ENCODE measurements at regions not wholly inside any gene's neighbourhood (a gene's known extent, or its start where the extent isn't known, plus 50 kb on each side); places are given as distances from the start of the nearest gene placed in this dataset.

DNA sequence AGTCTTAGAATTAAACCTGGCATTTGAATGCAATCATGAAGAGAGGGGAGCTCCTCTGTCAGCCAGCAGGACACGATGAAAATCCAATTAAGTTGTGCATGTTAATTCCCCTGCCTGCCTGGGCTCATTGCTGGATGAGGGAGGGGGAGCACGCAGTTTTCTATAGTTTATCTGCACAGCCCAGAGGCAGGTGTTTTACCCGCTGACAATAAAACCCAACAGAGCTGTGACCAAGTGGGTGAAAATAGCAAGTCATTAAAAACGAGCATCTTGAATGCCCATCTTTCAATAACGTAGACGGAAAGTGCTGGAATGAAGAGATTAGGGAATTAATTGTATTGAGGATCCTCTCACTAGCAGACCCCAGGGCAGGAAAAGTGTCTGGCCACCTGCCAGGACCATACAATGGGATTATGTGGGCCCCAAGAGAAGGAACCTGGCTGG lies 100.1 kb upstream of the FAM20C start:
- in situ Hi-C loops (cut with HindIII; ENCODE audit: low pct_ligation_motif_present, low sequenced_read_pairs): no loop called here
- no peak overlapping the region for H3K27ac ChIP-seq
- DNase-seq: no peak
- no peaks in the 10 kb centered on the region for H3K36me3 ChIP-seq (replicated peaks)
- TF ChIP-seq, protein P1, sequence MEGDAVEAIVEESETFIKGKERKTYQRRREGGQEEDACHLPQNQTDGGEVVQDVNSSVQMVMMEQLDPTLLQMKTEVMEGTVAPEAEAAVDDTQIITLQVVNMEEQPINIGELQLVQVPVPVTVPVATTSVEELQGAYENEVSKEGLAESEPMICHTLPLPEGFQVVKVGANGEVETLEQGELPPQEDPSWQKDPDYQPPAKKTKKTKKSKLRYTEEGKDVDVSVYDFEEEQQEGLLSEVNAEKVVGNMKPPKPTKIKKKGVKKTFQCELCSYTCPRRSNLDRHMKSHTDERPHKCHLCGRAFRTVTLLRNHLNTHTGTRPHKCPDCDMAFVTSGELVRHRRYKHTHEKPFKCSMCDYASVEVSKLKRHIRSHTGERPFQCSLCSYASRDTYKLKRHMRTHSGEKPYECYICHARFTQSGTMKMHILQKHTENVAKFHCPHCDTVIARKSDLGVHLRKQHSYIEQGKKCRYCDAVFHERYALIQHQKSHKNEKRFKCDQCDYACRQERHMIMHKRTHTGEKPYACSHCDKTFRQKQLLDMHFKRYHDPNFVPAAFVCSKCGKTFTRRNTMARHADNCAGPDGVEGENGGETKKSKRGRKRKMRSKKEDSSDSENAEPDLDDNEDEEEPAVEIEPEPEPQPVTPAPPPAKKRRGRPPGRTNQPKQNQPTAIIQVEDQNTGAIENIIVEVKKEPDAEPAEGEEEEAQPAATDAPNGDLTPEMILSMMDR (IDR thresholded peaks at IDR 0.05; ENCODE audit: low read depth, low read length, missing control alignments): no peak
- no peak overlapping the region for H3K4me3 ChIP-seq (ENCODE audit: low read depth, low read length)
- no peaks in the 10 kb centered on the region for H3K27me3 ChIP-seq (replicated peaks)

DNA sequence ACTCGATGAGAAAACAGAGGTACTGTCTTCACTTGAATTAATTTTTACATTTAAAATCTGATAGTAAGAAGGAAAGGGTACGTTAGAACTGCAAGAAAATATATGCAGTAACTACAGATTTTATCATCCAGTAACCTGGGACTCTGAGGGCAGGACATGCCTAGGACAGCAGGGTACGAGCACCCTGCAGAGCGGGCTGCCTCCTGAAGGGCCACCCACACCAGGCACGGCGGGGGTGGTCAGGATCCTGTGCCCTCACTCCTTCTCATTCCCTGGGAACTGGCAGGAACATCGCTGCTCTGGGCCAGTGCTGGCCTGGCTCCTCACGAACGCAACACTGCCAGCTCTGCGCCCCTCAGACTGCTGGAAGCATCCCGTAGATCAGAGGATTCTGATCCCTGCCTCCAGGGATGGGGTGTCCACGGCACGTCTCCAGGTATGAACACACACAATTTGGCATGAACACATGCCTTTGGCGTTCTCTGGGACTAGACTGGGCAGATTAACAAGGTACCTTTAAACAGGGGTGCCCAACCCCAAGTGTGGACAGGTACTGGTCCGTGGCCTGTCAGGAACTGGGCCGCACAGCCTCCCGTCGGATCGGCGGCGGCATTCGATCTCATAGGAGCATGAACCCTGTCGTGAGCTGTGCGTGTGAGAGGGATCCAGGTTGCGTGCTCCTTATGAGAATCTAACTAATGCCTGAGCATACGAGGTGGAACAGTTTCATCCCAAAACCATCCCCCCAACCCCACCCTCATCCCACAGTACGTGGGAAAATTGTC lies 99.3 kb upstream of the FAM20C start:
- TF ChIP-seq, protein P1 (IDR thresholded peaks at IDR 0.05; ENCODE audit: low read depth, low read length, missing control alignments): no peak
- Histone ChIP-seq H3K36me3 (replicated peaks) (no peaks in the 10 kb centered on the region), H3K4me3 (ENCODE audit: low read depth, low read length) (no peak overlapping the region), H3K27me3 (replicated peaks) (no peaks in the 10 kb centered on the region), H3K27ac (no peak overlapping the region)
- DNase-seq: no peak
- in situ Hi-C loops (cut with HindIII; ENCODE audit: low pct_ligation_motif_present, low sequenced_read_pairs): no loop called here

DNA sequence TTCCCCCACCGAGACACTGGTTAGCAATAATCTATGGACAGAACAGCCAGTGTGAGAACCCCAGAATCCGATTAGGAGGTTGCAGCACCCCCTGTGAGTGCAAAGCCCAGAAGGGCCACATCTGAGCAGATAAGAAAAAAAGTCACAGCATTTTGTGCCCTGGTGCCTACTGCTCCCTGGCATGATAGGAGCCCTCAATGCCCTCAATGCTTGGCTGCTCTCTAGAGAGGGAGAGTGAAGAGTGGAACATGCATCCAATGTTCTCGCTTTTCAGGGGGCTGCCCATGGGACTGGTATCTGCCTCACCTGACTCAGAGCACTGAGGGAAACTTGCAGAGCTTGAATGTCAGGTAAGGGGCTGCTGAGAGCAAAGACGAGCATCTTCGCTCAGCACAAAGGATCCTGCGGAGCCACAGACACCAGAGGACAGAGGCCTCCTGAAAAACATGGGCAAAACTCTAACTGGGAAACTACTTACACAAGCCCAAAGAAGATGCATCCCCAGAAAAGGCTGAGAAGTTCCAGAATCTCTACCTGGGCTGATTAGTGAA lies 98.0 kb upstream of the FAM20C start:
- TF ChIP-seq, protein P1 (IDR thresholded peaks at IDR 0.05; ENCODE audit: low read depth, low read length, missing control alignments): no peak

DNA sequence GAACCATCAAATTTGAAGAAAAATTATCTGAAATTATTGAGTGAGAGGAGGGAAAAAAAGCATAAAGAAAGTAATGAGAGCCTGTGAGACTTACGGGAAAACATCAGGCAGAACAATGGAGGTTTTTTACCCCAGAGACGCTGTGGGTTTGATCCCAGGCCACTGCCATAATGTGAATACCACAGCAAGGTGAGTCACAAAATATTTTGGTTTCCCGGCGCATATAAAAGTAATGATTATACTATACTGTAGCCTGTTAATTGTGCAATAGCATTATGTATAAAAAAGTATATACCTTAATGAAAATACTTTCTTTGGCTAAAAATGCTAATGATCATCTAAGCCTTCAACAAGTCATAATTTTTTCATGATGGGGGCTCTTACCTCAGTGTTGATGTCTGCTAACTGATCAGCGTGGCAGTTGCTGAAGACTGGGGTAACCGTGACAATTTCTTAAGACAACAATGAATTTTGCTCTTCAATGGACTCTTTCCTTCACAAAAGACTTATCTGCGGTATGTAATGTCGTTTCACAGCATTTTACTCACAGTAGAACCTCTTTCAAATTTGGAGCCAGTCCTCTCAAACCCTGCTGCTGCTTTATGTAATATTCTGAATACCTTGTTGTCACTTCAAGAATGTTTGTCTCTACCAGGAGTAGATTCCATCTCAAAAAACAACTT lies 97.0 kb upstream of the FAM20C start:
- no peaks in the 10 kb centered on the region for H3K27me3 ChIP-seq (replicated peaks)
- no peak for DNase-seq
- in situ Hi-C loops (cut with HindIII; ENCODE audit: low pct_ligation_motif_present, low sequenced_read_pairs): no loop called here
- H3K4me3 ChIP-seq (ENCODE audit: low read depth, low read length): no peak overlapping the region
- no peaks in the 10 kb centered on the region for H3K36me3 ChIP-seq (replicated peaks)
- TF ChIP-seq, protein P1 (IDR thresholded peaks at IDR 0.05; ENCODE audit: low read depth, low read length, missing control alignments): no peak
- no peak overlapping the region for H3K27ac ChIP-seq

More for the DNA sequence above, 98.0 kb upstream of the FAM20C start:
- no peaks in the 10 kb centered on the region for H3K36me3 ChIP-seq (replicated peaks)
- no peak overlapping the region for H3K4me3 ChIP-seq (ENCODE audit: low read depth, low read length)
- in situ Hi-C loops (cut with HindIII; ENCODE audit: low pct_ligation_motif_present, low sequenced_read_pairs): no loop called here
- DNase-seq: no peak
- H3K27me3 ChIP-seq (replicated peaks): no peaks in the 10 kb centered on the region
- H3K27ac ChIP-seq: no peak overlapping the region

DNA sequence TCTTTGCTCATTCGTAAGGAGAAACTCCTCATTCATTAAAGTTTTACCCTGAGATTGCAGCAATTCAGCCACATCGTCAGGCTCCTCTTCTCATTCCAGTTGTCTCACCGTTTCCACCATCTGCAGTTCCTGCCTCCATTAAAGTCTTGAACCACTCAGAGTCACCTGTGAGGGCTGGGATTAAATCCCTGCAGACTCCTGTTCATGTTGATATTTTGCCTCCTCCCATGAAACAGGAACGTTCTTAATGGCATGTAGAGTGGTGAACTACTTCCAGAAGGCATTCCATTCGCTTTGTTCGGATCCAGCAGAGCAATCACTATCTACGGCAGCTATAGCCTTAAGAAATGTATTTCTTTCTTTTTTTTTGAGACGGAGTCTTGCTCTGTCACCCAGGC lies 96.5 kb upstream of the FAM20C start:
- no peak for DNase-seq
- H3K27me3 ChIP-seq (replicated peaks): no peaks in the 10 kb centered on the region
- in situ Hi-C loops (cut with HindIII; ENCODE audit: low pct_ligation_motif_present, low sequenced_read_pairs): no loop called here
- no peak overlapping the region for H3K27ac ChIP-seq
- H3K36me3 ChIP-seq (replicated peaks): no peaks in the 10 kb centered on the region
- TF ChIP-seq, protein P1 (IDR thresholded peaks at IDR 0.05; ENCODE audit: low read depth, low read length, missing control alignments): no peak
- H3K4me3 ChIP-seq (ENCODE audit: low read depth, low read length): no peak overlapping the region
